ENCODE measurements at regions not wholly inside any gene's neighbourhood (a gene's known extent, or its start where the extent isn't known, plus 50 kb on each side); places are given as distances from the start of the nearest gene placed in this dataset.

- TF ChIP-seq, protein P1, sequence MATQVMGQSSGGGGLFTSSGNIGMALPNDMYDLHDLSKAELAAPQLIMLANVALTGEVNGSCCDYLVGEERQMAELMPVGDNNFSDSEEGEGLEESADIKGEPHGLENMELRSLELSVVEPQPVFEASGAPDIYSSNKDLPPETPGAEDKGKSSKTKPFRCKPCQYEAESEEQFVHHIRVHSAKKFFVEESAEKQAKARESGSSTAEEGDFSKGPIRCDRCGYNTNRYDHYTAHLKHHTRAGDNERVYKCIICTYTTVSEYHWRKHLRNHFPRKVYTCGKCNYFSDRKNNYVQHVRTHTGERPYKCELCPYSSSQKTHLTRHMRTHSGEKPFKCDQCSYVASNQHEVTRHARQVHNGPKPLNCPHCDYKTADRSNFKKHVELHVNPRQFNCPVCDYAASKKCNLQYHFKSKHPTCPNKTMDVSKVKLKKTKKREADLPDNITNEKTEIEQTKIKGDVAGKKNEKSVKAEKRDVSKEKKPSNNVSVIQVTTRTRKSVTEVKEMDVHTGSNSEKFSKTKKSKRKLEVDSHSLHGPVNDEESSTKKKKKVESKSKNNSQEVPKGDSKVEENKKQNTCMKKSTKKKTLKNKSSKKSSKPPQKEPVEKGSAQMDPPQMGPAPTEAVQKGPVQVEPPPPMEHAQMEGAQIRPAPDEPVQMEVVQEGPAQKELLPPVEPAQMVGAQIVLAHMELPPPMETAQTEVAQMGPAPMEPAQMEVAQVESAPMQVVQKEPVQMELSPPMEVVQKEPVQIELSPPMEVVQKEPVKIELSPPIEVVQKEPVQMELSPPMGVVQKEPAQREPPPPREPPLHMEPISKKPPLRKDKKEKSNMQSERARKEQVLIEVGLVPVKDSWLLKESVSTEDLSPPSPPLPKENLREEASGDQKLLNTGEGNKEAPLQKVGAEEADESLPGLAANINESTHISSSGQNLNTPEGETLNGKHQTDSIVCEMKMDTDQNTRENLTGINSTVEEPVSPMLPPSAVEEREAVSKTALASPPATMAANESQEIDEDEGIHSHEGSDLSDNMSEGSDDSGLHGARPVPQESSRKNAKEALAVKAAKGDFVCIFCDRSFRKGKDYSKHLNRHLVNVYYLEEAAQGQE (IDR thresholded peaks at IDR 0.05; ENCODE audit: unreplicated experiment), result no peak
- TF ChIP-seq CTCF (conservative IDR thresholded peaks at IDR 0.05; ENCODE audit: low read depth in 2 of 2) (no peak), ETS1 (IDR thresholded peaks at IDR 0.05) (no peak), STAT1 (IDR thresholded peaks at IDR 0.05; ENCODE audit: unreplicated experiment) (no peak), NANOG (IDR thresholded peaks at IDR 0.05; ENCODE audit: borderline replicate concordance) (no peak), EZH2phosphoT487 (IDR thresholded peaks at IDR 0.05; ENCODE audit: unreplicated experiment) (no peak)
These were observed 135.7 kb downstream of the DNAJB6 start (continued) for GRCh38 chr7:157472311-157473050.

DNA sequence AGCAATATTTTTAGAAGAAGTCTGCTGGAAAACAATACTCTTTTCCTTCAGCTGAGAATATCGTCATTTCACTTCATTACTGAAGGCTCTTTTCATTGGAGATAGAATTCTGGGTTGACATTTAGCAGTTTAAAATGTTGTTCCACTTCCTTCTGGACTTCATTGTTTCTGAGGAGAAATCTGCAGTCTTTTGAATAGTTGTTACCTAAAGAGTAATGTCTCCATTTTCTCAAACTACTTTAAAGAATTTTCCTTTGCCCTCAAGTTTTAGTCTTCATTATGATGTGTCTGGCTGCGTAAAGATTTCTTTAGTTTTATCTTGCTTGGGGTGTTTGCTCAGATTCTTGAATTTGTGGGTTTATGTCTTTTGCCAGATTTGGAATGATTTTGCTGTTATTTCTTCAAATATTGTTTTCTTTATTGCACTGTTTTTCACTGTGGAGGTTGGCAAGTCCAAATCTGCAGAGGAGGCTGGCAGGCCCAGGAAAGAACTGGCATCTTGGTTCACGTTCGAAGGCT lies 136.3 kb downstream of the DNAJB6 start:
- H2AFZ ChIP-seq, result no peak overlapping the region
- Mint-ChIP-seq H3K27me3 (ENCODE audit: insufficient read depth, low read depth, poor library complexity) (peaks cover 13% of the 10 kb centered on the region), H3K9me3 (peaks cover 18% of the 10 kb centered on the region), H3K27ac (no peak overlapping the region), H3K36me3 (ENCODE audit: low read depth) (peaks cover 53% of the 10 kb centered on the region), H3K4me3 (no peak overlapping the region), H3K4me1 (no peaks in the 10 kb centered on the region)
- H3F3A ChIP-seq (replicated peaks; ENCODE audit: low read depth), result no peaks in the 10 kb centered on the region
- ATAC-seq, result no peak
- H4K20me1 ChIP-seq (replicated peaks; ENCODE audit: insufficient read depth), result no peaks in the 10 kb centered on the region
- no peaks in the 10 kb centered on the region for H3K27me3 ChIP-seq (ENCODE audit: insufficient read depth)
- no peak overlapping the region for H3K27ac ChIP-seq (ENCODE audit: low read depth)
- no peaks in the 10 kb centered on the region for H3K9me2 ChIP-seq (ENCODE audit: insufficient read depth)
- H3K4me3 ChIP-seq, result no peak overlapping the region
- no peak overlapping the region for H3K4me2 ChIP-seq
- no peak for DNase-seq (ENCODE audit: low spot score)
- H3K36me3 ChIP-seq (ENCODE audit: insufficient read depth), result no peaks in the 10 kb centered on the region; the same call in 1 of the 2 replicates
- H3K79me2 ChIP-seq (replicated peaks; ENCODE audit: insufficient read depth), result no peaks in the 10 kb centered on the region
- no peaks in the 10 kb centered on the region for H3K4me1 ChIP-seq (ENCODE audit: insufficient read depth)
- TF ChIP-seq ZNF114 (CRISPR knock-in tag; IDR thresholded peaks at IDR 0.05) (no peak), EZH2 (IDR thresholded peaks at IDR 0.05; ENCODE audit: low read depth, unreplicated experiment) (no peak), ZNF331 (CRISPR knock-in tag; IDR thresholded peaks at IDR 0.05; ENCODE audit: low read depth) (no peak), ETS1 (IDR thresholded peaks at IDR 0.05) (no peak), CREB1 (CRISPR knock-in tag; IDR thresholded peaks at IDR 0.05; ENCODE audit: low read depth) (no peak), NANOG (IDR thresholded peaks at IDR 0.05; ENCODE audit: borderline replicate concordance) (no peak), JUNB (IDR thresholded peaks at IDR 0.05; ENCODE audit: unreplicated experiment) (no peak), STAT1 (IDR thresholded peaks at IDR 0.05; ENCODE audit: unreplicated experiment) (no peak)
- TF ChIP-seq, protein P1 (IDR thresholded peaks at IDR 0.05; ENCODE audit: unreplicated experiment), result no peak

All from GM23338 (cell line).